ENCODE measurements at regions not wholly inside any gene's neighbourhood (a gene's known extent, or its start where the extent isn't known, plus 50 kb on each side); places are given as distances from the start of the nearest gene placed in this dataset.

GRCh38 chr15:44861439-44861910, 95.0 kb upstream of the TERB2 start:
- in situ Hi-C loops (cut with MboI; ENCODE audit: low sequenced_read_pairs): no loop called here
- CTCF ChIA-PET: no interaction called here
- no CpG with 5 or more reads among the region's 14 CpGs for WGBS, 2 experiments (ENCODE audit: extremely low coverage in 2 of 2, insufficient read length in 1 of 2)

More at GRCh38 chr15:44861439-44861910, 95.0 kb upstream of the TERB2 start:
- Histone ChIP-seq H3K14ac (replicated peaks; ENCODE audit: low read depth, low read length) (no peak overlapping the region), H2AFZ (replicated peaks; ENCODE audit: low read length, poor library complexity) (no peak overlapping the region), H2AK9ac (replicated peaks; ENCODE audit: low read depth, low read length, poor library complexity) (no peak overlapping the region), H2BK15ac (ENCODE audit: low read depth, low read length) (no peak overlapping the region), H3K9me1 (ENCODE audit: insufficient read depth, low read length) (no peaks in the 10 kb centered on the region), H3K9me3 (ENCODE audit: control insufficient read depth, insufficient read depth, low read length) (peaks cover 2% of the 10 kb centered on the region; the same call in 1 of the 2 replicates), H3K4me2 (ENCODE audit: low read depth, low read length) (no peak overlapping the region), H4K8ac (ENCODE audit: low read depth in 2 of 2, low read length in 2 of 2) (no peak overlapping the region), H3K36me3 (ENCODE audit: control insufficient read depth, insufficient read depth, low read length) (no peaks in the 10 kb centered on the region), H2BK5ac (ENCODE audit: low read depth, low read length, poor library complexity, severe bottlenecking) (no peak overlapping the region), H2AK5ac (ENCODE audit: low read depth, low read length) (no peak overlapping the region), H3K27me3 (ENCODE audit: control insufficient read depth, insufficient read depth, low read length) (no peaks in the 10 kb centered on the region), H4K5ac (ENCODE audit: low read depth, low read length) (no peak overlapping the region), H3K27ac (ENCODE audit: insufficient read depth, low read length) (no peak overlapping the region), H3K18ac (ENCODE audit: low read depth, low read length) (no peak overlapping the region), H2BK120ac (ENCODE audit: low read depth, low read length) (no peak overlapping the region), H3K79me1 (ENCODE audit: low read depth in 1 of 2, low read length in 2 of 2) (no peaks in the 10 kb centered on the region), H3K23ac (ENCODE audit: low read depth, low read length) (no peak overlapping the region), H4K20me1 (ENCODE audit: insufficient read depth, low read length) (no peaks in the 10 kb centered on the region; the same call in 1 of the 2 replicates), H2BK20ac (ENCODE audit: low read depth, low read length) (no peak overlapping the region), H3K4ac (ENCODE audit: low read depth, low read length) (no peak overlapping the region), H3K56ac (ENCODE audit: extremely low read depth, insufficient read depth, low read length) (no peak overlapping the region), H3K4me3 (ENCODE audit: insufficient read depth, low read depth, low read length) (no peak overlapping the region), H3K4me1 (ENCODE audit: control insufficient read depth, insufficient read depth, low read length) (no peaks in the 10 kb centered on the region), H4K91ac (ENCODE audit: insufficient read depth, low read depth, low read length) (no peak overlapping the region), H3K9ac (ENCODE audit: low read depth, low read length) (no peak overlapping the region)
- intact Hi-C loops (cut with micrococcal nuclease) (no loop called here), dilution Hi-C loops (cut with HindIII; ENCODE audit: low sequenced_read_pairs, unreplicated experiment) (no loop called here)
- no peak for DNase-seq
- ATAC-seq (ENCODE audit: low read depth): no peak
- BruUV-seq (replicated peaks): no TSS peak
- POLR2A ChIA-PET (ENCODE audit: unreplicated experiment): no interaction called here
- TF ChIP-seq, protein P1, sequence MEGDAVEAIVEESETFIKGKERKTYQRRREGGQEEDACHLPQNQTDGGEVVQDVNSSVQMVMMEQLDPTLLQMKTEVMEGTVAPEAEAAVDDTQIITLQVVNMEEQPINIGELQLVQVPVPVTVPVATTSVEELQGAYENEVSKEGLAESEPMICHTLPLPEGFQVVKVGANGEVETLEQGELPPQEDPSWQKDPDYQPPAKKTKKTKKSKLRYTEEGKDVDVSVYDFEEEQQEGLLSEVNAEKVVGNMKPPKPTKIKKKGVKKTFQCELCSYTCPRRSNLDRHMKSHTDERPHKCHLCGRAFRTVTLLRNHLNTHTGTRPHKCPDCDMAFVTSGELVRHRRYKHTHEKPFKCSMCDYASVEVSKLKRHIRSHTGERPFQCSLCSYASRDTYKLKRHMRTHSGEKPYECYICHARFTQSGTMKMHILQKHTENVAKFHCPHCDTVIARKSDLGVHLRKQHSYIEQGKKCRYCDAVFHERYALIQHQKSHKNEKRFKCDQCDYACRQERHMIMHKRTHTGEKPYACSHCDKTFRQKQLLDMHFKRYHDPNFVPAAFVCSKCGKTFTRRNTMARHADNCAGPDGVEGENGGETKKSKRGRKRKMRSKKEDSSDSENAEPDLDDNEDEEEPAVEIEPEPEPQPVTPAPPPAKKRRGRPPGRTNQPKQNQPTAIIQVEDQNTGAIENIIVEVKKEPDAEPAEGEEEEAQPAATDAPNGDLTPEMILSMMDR (conservative IDR thresholded peaks at IDR 0.05; ENCODE audit: low read depth, low read length): no peak
- TF ChIP-seq POLR2A (IDR thresholded peaks at IDR 0.05; ENCODE audit: low read depth, low read length): no peak
- TF ChIP-seq FOS (IDR thresholded peaks at IDR 0.05; ENCODE audit: low read depth, low read length): no peak
- TF ChIP-seq MXI1 (IDR thresholded peaks at IDR 0.05; ENCODE audit: borderline replicate concordance, low read depth, low read length): no peak
- TF ChIP-seq MAFK (IDR thresholded peaks at IDR 0.05; ENCODE audit: low read depth, low read length): no peak
- TF ChIP-seq CHD1 (IDR thresholded peaks at IDR 0.05; ENCODE audit: low read depth, low read length): no peak
